Fibroblast of lung (primary cell): ENCODE measurements at regions not wholly inside any gene's neighbourhood (a gene's known extent, or its start where the extent isn't known, plus 50 kb on each side); places are given as distances from the start of the nearest gene placed in this dataset.

Source experiments
- DNase-seq, 2 donors: peaks; one replicate each; pipeline versions ENCODE4 v3.0.0 to v3.0.0-alpha.2; 2010; ENCODE audit warnings: low read depth in 2 of 2
- H2AFZ ChIP-seq: 2 replicates; pipeline ENCODE4 v1.5.1; 2012; ENCODE audit warnings: low read length, control low read depth, inconsistent platforms
- H3K27ac ChIP-seq: 2 replicates; pipeline ENCODE4 v1.5.1; 2011; ENCODE audit warnings: low read length, control low read depth; ENCODE audit not compliant: insufficient read depth
- H3K27me3 ChIP-seq: 2 replicates; pipeline ENCODE4 v1.5.1; 2011; ENCODE audit warnings: mild to moderate bottlenecking, low read length; ENCODE audit not compliant: control insufficient read depth, insufficient read depth
- H3K36me3 ChIP-seq: 2 replicates; pipeline ENCODE4 v1.5.1; 2011; ENCODE audit warnings: low read length; ENCODE audit not compliant: control insufficient read depth, insufficient read depth
- H3K4me1 ChIP-seq: 2 replicates; pipeline ENCODE4 v1.5.1; 2011; ENCODE audit warnings: low read length; ENCODE audit not compliant: control insufficient read depth, insufficient read depth; ENCODE audit errors: extremely low read depth
- H3K4me2 ChIP-seq: 2 replicates; pipeline ENCODE4 v1.5.1; 2011; ENCODE audit warnings: low read length, control low read depth; ENCODE audit not compliant: insufficient read depth; ENCODE audit errors: extremely low read depth
- H3K4me3 ChIP-seq, 4 experiments: fragments of 200-600 bp in 1 of 4; sonication (generic) in 1 of 4; replicated peaks in 1 of 4; 2 replicates each; pipeline ENCODE4 v1.5.1; 2011 to 2016; ENCODE audit warnings: low read length in 4 of 4, low read depth in 3 of 4, mild to moderate bottlenecking in 3 of 4, control low read depth in 2 of 4, inconsistent platforms in 1 of 4, mixed read lengths in 1 of 4; ENCODE audit not compliant: insufficient read depth in 1 of 4; ENCODE audit errors: control extremely low read depth in 1 of 4
- H3K79me2 ChIP-seq: 2 replicates; pipeline ENCODE4 v1.5.1; 2012; ENCODE audit warnings: mild to moderate bottlenecking, low read length, inconsistent platforms; ENCODE audit not compliant: control insufficient read depth, insufficient read depth
- H3K9ac ChIP-seq: 2 replicates; pipeline ENCODE4 v1.5.1; 2011; ENCODE audit warnings: mild to moderate bottlenecking, low read length, control low read depth; ENCODE audit not compliant: insufficient read depth
- H3K9me3 ChIP-seq: 2 replicates; pipeline ENCODE4 v1.5.1; 2012; ENCODE audit warnings: low read depth, low read length; ENCODE audit not compliant: control insufficient read depth, insufficient read depth
- H4K20me1 ChIP-seq: 2 replicates; pipeline ENCODE4 v1.5.1; 2011; ENCODE audit warnings: low read length; ENCODE audit not compliant: control insufficient read depth, insufficient read depth; ENCODE audit errors: extremely low read depth
- EZH2 ChIP-seq: IDR thresholded peaks from 2 replicates; pipeline ENCODE4 v1.5.1; 2012; ENCODE audit warnings: low read length, control low read depth, mild to moderate bottlenecking; ENCODE audit errors: missing control alignments
- TF ChIP-seq, protein P1 (sequence below), 2 donors: IDR thresholded peaks in 1 of 2; conservative IDR thresholded peaks in 1 of 2; 1 replicate in 1 of 2; 2 replicates in 1 of 2; pipeline ENCODE4 v1.5.1; 2011 to 2012; ENCODE audit warnings: low read length in 2 of 2, control low read depth in 1 of 2, inconsistent platforms in 1 of 2, low read depth in 1 of 2, mild to moderate bottlenecking in 1 of 2

DNA sequence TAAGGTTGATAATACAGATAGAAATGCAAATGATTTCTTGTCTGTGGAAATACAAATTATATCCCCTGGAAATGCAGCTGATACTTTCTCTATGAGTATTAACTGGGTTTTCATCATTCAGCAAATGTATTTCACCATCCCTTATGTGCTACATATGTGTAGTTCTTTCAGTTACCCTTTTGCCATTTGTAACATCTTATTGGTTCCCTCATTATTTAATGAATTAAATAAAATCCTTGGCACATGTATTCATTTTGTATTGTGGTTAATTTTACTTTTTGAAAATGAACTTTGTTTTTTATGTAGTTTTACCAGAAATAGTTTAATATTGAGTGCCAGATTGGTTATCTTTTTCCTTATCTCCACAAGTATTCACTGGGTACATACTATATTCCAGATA is 89.9 kb upstream of the DEPDC1 start:
- Histone ChIP-seq H3K9ac (no peak overlapping the region), H3K4me1 (no peaks in the 10 kb centered on the region), H3K27ac (no peak overlapping the region), H3K4me3 (no peak overlapping the region), H3K4me2 (no peak overlapping the region), H2AFZ (no peak overlapping the region), H4K20me1 (no peaks in the 10 kb centered on the region), H3K79me2 (no peaks in the 10 kb centered on the region), H3K27me3 (no peaks in the 10 kb centered on the region), H3K9me3 (no peaks in the 10 kb centered on the region), H3K36me3 (no peaks in the 10 kb centered on the region)
- DNase-seq, result no peak
- no peak for TF ChIP-seq EZH2
- TF ChIP-seq, protein P1, sequence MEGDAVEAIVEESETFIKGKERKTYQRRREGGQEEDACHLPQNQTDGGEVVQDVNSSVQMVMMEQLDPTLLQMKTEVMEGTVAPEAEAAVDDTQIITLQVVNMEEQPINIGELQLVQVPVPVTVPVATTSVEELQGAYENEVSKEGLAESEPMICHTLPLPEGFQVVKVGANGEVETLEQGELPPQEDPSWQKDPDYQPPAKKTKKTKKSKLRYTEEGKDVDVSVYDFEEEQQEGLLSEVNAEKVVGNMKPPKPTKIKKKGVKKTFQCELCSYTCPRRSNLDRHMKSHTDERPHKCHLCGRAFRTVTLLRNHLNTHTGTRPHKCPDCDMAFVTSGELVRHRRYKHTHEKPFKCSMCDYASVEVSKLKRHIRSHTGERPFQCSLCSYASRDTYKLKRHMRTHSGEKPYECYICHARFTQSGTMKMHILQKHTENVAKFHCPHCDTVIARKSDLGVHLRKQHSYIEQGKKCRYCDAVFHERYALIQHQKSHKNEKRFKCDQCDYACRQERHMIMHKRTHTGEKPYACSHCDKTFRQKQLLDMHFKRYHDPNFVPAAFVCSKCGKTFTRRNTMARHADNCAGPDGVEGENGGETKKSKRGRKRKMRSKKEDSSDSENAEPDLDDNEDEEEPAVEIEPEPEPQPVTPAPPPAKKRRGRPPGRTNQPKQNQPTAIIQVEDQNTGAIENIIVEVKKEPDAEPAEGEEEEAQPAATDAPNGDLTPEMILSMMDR (conservative IDR thresholded peaks at IDR 0.05 in 1 of 2, IDR thresholded peaks at IDR 0.05 in 1 of 2; ENCODE audit: low read depth in 1 of 2, low read length in 2 of 2), result no peak

DNA sequence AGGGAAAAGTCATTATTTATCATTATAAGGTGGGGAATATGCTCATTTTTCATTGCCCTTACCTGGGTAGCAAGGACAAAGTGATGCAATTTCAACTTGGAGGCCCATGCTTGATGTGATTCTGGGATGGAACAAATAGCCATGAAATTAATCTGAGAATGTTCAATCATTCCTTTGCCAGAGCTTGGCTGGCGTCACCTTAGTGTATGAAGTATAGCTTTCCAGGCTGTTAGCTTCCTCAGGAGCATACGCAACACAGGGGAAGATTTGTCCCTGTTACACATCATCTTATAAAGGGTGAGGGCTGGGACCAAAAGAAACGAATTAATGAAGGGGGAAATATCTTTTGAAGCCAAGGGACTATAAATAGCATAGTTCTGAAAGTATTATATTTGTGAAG is 91.4 kb upstream of the DEPDC1 start:
- H4K20me1 ChIP-seq, result no peaks in the 10 kb centered on the region
- DNase-seq, result no peak
- no peak overlapping the region for H3K9ac ChIP-seq
- no peaks in the 10 kb centered on the region for H3K79me2 ChIP-seq
- H3K27me3 ChIP-seq, result no peaks in the 10 kb centered on the region
- H3K4me3 ChIP-seq, result no peak overlapping the region
- TF ChIP-seq EZH2, result no peak
- TF ChIP-seq, protein P1 (conservative IDR thresholded peaks at IDR 0.05 in 1 of 2, IDR thresholded peaks at IDR 0.05 in 1 of 2; ENCODE audit: low read depth in 1 of 2, low read length in 2 of 2), result no peak
- no peaks in the 10 kb centered on the region for H3K36me3 ChIP-seq
- H2AFZ ChIP-seq, result no peak overlapping the region
- H3K4me2 ChIP-seq, result no peak overlapping the region
- no peaks in the 10 kb centered on the region for H3K9me3 ChIP-seq
- H3K27ac ChIP-seq, result no peak overlapping the region
- H3K4me1 ChIP-seq, result no peaks in the 10 kb centered on the region

DNA sequence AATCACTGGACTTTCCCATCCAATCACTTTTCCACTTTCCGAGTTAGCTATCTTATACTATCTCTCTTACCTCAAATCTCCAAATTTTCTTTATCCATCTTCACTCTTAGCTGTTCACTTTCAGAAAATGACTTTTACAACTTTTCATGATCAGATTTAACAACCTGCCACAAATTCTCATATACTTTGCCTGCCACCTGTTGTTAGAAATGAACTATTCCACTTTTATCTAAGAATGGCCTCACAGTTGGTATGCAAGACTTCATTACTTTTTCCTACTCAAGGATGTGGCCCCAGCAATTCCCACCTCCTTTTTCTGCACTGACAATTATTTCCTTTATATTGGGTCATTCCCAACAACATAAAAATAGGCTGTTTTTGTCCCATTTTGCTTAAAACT is 93.6 kb upstream of the DEPDC1 start:
- H3K4me1 ChIP-seq, result no peaks in the 10 kb centered on the region
- no peak overlapping the region for H3K9ac ChIP-seq
- no peak overlapping the region for H3K4me2 ChIP-seq
- no peaks in the 10 kb centered on the region for H3K79me2 ChIP-seq
- H3K4me3 ChIP-seq, result no peak overlapping the region
- H4K20me1 ChIP-seq, result no peaks in the 10 kb centered on the region
- no peaks in the 10 kb centered on the region for H3K9me3 ChIP-seq
- no peak for DNase-seq
- H2AFZ ChIP-seq, result no peak overlapping the region
- no peaks in the 10 kb centered on the region for H3K36me3 ChIP-seq
- TF ChIP-seq EZH2, result no peak
- TF ChIP-seq, protein P1 (conservative IDR thresholded peaks at IDR 0.05 in 1 of 2, IDR thresholded peaks at IDR 0.05 in 1 of 2; ENCODE audit: low read depth in 1 of 2, low read length in 2 of 2), result no peak
- H3K27ac ChIP-seq, result no peak overlapping the region
- H3K27me3 ChIP-seq, result no peaks in the 10 kb centered on the region
